ENCODE measurements at regions not wholly inside any gene's neighbourhood (a gene's known extent, or its start where the extent isn't known, plus 50 kb on each side); places are given as distances from the start of the nearest gene placed in this dataset.
A peak's percentile ranks its signal among the peaks of the same experiment; 100 is the strongest.
"Not testable (repeated sequence)": the region's sequence is repeated elsewhere in the genome, so short reads cannot be mapped to it uniquely, and the experiment has no call there.

DNA sequence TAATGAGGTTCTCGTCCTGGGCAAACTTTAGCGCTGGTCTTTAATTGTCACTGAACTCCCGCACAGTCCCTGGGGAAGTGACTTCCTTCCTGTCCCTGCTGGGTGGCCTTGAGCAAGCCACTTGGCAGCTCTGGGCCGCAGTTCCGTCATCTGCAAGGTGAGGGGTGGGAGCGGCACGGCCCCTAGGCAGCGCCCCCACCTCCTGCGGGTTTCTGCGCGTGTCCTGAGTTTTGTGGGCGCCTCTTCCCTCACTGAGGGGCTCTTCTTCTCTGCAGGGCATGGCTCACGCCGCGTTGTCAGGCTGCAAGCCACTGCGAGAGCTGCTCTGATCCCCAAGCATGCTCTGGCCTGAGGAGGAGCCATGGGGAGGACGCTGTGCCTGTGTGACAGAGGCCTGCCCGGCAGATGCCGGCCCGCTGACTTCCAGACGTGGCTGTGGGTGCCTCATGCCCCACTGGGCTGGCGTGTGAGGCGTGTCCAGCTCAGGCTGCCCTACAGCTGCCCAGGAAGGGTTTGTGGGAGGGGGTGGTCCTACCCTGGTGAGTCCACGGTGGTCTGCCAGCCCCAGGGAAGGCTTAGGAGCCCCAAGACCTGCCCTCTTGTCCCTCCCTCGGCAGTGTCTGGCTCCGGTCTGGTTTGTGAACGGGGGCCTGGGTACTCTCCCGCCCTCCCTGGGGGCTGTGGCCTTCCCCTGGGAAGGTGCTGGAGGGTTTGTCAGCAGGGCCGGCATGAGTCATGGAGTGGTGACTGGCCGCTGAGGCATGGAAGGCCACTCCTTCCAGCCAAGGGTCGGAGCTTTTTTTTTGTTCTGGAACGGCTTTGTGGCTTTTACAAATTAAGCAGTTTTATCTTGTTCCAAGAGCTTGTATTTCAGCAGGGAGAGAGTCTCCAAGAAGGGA lies 182.0 kb downstream of the SEC14L1 start:
- DNase-seq: no peak

DNA sequence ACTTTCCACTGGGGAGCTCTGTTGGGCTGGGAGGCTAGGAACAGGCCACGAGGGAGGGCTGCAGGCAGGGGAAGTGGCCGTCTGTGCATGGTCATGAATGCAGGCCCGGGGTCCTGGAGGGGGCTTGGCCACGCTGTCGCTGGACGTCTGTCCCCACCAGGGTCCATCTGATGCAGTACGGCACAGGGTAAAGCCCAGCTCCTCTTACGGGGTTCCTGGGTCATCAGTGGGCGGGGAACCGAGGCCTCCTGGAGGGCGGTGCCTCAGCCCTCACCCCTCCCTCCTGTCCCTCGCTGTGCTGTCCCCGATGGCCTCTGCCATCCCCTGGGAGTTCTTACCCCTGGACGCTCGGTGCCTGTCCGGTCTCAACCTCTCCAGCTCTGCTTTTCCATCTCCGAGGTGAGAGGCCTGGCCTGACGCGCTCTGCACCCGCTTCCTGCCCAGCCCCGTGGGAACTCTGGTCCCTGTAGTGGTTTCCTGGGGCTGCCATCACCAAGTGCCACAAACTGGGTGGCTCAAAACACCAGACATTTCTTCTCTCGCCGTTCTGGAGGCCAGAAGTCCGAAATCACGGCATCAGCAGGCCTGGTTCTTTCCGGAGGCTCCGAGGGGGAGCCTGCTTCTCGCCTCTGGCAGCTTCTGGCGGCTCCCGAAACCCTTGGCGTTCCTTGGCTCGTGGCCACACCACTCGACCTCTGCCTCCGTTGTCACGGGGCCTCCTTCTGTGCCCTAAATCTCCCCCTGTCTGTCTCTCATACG lies 182.8 kb downstream of the SEC14L1 start:
- no peak for DNase-seq

DNA sequence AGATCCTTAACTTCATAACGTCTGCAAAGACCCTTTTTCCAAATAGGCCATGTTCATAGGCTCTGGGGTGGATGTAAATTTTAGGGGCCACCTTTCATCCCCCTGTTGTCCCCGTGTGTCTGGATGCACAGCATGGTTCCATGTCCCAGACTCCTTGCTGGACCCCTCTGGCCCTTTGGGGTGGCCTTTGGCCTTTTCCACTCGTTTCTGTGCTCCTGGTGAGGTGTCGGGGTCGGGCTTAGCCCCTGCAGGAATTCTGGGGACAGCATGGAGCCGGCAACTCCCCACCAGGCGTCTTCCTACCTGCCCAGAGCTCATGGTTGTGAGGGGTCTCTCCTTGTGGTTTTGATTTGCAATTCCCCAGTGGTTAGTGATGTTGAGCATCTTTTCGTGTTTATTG lies 183.5 kb downstream of the SEC14L1 start:
- DNase-seq: no peak

DNA sequence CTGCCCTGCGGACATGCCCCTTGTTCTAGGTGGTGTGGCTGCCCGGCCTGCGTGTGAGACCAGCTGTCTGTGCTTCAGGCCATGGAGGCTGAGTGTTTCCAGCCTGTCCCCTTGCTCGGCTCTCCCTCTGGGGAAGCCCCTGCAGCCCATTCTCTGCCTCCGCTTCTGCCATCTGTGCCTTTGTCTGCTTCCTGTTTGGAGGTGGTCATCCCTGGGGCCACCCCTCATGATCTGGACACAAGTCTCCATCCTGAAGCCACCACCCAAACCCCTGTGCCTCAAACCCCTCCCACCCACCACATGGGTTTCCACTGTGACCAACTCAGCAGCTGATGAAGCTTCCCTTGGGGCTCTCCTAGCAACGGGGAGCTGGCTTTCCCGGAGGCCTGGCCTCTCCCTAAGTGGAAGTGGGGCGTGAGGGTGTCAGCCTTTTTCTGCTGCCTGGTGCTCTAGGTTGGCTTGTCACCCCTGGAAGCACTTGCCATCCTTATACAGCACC lies 184.9 kb downstream of the SEC14L1 start:
- DNase-seq: no peak

GRCh38 chr17:77326076-77326591 lies 185.4 kb downstream of the SEC14L1 start:
- no peak for DNase-seq

DNA sequence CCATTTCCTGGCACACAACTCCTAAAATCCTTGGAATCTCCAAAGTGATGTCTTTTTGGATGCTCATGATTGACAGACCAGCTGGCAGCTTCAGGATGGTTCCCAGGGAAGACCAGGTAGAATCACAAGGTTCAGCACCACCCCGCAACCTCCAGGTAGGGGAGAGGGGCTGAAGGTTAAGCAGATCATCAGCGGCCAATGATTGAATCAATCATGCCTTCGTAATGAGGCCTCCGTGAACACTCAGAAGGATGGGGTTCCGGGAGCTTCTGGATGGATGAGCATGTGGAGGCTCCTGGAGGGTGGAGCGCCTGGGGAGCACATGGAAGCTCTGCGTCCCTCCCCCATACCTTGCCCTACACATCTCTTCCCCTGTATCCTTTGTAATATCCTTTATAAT lies 185.9 kb downstream of the SEC14L1 start:
- DNase-seq: no peak

DNA sequence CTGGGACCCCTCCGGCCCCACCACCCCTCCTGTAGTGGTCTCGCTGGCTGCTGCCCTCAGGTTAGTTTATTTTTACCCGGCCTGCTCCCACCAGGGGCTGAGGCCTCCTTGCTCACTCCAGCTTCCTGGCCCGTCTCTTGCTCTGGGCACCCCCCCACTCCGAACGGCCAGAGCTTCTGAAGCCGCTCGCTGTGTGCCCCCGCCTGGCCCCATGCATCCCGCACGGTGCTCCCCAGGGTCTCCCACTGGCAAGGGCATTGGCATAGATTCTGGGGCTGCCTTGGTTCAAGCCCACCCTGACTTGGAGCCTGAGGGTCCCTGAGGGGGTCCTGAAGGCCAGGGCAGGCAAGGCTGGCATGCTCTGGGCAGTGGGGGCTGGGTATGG lies 186.4 kb downstream of the SEC14L1 start:
- DNase-seq: no peak

DNA sequence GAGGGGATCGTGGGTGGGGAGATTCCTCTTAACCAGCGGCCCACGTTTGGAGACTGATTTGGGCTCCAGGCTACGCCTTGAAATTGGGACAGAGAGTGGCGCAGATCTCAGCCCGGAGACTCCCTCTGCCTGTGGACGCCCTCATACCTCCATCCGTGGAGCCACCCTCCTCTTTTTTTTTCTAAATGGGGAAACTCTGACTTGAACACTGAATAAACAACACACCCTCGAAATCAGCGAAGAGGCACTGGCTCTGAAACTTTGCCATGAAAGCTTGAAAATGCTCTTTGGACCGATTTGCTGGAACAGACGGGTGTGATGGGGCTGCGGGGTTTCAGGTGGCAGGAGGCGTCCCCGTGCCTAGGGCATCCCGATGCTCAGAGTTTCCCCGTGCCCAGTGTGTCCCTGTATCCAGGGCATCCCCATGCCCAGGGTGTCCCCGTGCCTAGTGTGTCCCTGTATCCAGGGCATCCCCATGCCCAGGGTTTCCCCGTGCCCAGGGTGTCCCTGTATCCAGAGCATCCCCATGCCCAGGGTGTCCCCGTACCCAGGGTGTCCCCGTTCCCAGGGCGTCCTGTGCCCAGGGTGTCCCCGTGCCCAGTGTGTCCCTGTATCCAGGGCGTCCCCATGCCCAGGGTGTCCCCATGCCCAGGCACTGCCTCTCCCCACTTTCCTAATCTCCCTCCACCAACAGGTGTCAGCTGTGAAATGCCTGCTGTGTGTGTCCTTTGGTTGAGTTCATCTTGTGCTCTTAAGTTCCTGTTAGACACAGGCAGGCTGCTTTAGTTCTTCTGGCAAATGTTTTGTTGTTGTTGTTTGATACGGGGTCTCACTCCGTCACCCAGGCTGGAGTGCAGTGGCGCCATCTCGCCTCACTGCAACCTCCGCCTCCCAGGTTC lies 187.0 kb downstream of the SEC14L1 start:
- DNase-seq: no peak

- peak in 1 of 2 experiments; percentile 22 for DNase-seq
Measured at GRCh38 chr17:77328823-77329740, 188.3 kb downstream of the SEC14L1 start.

DNA sequence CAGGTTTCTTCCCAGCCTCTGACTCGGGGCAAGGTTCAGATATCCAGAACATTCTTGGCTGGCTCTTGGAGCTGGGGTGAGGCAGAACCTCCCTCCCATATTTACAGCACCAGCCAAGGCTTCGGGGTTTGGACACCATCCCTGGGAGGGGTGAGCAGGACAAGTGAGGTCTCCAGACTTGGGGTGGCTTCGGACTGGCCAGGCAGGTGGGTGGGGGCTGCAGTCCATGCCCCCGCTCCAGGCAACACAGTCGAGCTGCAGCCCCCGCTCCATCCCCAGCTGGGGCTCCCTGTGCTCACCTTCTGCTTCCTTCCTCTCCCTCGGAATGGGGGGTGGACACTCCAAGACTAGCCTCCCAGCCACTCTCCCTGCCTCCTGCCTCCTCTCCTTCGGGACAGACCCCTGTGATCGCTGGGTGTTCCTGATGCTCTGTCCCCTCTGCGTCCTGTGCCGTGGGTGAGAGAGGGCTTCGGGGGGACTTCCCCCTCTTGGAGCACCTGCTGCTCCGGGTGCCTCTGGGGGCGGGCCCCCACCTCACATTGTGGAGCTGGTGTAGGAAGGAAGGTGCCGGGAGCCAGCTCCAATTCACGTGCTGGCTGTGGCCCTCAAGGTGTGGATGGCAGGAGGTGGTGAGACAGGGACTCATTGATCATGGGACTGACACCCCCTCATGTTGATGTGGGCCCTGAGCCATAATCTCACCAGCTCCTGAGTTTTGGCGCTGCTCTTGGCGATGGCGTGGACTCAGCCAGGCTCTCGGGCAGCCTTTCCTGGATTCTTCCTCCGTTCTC lies 189.2 kb downstream of the SEC14L1 start:
- no peak for DNase-seq

DNA sequence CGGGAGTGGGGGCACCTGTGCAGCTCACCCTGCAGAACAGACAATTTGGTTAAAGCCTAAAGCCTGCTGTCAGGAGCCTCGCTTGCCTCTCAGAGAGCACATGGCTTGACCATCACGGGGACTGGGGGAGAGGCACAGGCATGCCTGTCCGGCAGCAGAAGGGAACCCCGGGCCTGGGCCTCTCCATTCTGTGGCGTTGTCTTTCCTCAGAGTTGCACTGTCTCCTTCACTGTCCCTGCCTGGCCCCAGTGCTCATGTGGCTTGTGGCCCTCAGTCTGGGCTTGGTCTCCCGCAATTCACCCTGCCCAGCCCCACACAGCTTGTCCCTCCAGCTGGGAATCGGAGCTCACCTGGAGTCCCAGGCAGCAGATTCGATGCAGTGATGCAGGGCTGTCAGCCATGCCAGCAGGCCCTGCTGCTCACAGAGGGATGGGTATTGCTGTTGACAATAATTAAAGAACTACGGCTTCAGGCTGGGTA lies 189.9 kb downstream of the SEC14L1 start:
- DNase-seq: no peak

DNA sequence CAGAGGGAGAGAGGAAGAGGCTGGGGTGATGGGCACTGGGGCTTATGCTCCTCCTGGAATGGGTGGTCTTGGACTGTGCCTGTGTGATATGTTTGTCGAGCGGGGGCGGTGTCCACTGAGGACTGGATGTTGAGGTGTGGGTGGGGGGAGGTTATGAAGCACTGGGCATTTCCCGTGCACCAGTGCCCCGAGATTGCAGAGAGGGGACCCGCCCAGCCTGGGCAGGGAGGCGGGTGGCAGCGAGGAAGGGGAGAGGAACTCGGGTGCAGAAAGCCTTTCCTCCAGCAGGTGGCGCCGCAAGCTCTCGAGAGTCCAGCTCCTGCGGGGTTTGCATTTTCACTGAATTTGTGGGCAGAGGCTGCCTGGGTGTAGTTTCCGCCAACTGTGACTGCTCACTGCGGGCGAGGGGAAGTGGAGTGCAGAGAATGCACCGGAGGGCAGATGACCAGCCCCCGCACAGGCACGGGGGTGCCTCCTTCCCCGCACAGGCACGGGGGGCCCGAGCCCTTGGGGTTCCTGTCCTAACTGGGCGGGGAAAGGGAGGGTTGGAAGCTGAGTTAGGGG lies 190.6 kb downstream of the SEC14L1 start:
- DNase-seq: peak; percentile 84 to 86

- DNase-seq: no peak
Measured at GRCh38 chr17:77332034-77332971, 191.5 kb downstream of the SEC14L1 start.

- no peak for DNase-seq
Measured at GRCh38 chr17:77332981-77333685, 192.4 kb downstream of the SEC14L1 start.

- no peak for DNase-seq
Measured at GRCh38 chr17:77337150-77337549, 196.4 kb downstream of the SEC14L1 start.

- no peak for DNase-seq
Measured at GRCh38 chr17:77341069-77341541, 200.3 kb downstream of the SEC14L1 start.

GRCh38 chr17:77342656-77342990 lies 201.9 kb downstream of the SEC14L1 start:
- DNase-seq: not testable (repeated sequence)
